Tibial nerve (tissue), 4 donors: ENCODE measurements at regions not wholly inside any gene's neighbourhood (a gene's known extent, or its start where the extent isn't known, plus 50 kb on each side); places are given as distances from the start of the nearest gene placed in this dataset.

Experiments used
- DNase-seq, 2 donors: peaks; one replicate each; pipeline ENCODE4 v3.0.0-alpha.2; 2019; ENCODE audit warnings: low spot score in 2 of 2
- H3K27ac ChIP-seq, 4 donors: fragments of 200-600 bp; sonication (generic) in 3 of 4; one replicate each; pipeline ENCODE4 v1.5.1; 2017 to 2019; ENCODE audit warnings: mild to moderate bottlenecking in 1 of 4
- H3K27me3 ChIP-seq, 2 donors: fragments of 200-600 bp; sonication (generic) in 1 of 2; one replicate each; pipeline versions ENCODE4 v1.5.1 to v1.6.0; 2017 to 2019
- H3K36me3 ChIP-seq, 3 donors: fragments of 200-600 bp; sonication (generic); one replicate each; pipeline ENCODE4 v1.5.1; 2018 to 2019
- H3K4me1 ChIP-seq, 4 donors: fragments of 200-600 bp; sonication (generic) in 3 of 4; one replicate each; pipeline ENCODE4 v1.5.1; 2017 to 2019
- H3K4me3 ChIP-seq, 4 donors: fragments of 200-600 bp; sonication (generic) in 3 of 4; one replicate each; pipeline ENCODE4 v1.5.1; 2017 to 2019; ENCODE audit warnings: mild to moderate bottlenecking in 1 of 4, moderate library complexity in 1 of 4
- H3K9me3 ChIP-seq, 4 donors: fragments of 200-600 bp; sonication (generic) in 3 of 4; one replicate each; pipeline ENCODE4 v1.5.1; 2017 to 2019
- EP300 ChIP-seq, 2 donors: sonication (generic); formaldehyde crosslinking; IDR thresholded peaks; one replicate each; pipeline ENCODE4 v1.6.1; 2017; ENCODE audit warnings: antibody characterized with exemption in 2 of 2, mild to moderate bottlenecking in 1 of 2
- POLR2A ChIP-seq, 2 donors: fragments of 450-650 bp; IDR thresholded peaks; one replicate each; pipeline ENCODE4 v1.6.1; 2017; ENCODE audit warnings: antibody characterized with exemption in 2 of 2, mild to moderate bottlenecking in 2 of 2, moderate library complexity in 2 of 2
- WGBS, 2 donors: methylation state at CpG; one replicate each; pipeline ENCODE4 v1.1.5; 2018; 5-methylcytosine and 5-hydroxymethylcytosine counted together
- TF ChIP-seq, protein P1 (sequence below), 5 experiments: fragments of 200-600 bp in 3 of 5; fragments of 450-650 bp in 2 of 5; sonication (generic) in 3 of 5; IDR thresholded peaks; one replicate each; pipeline ENCODE4 v1.5.1; 2016 to 2019; ENCODE audit warnings: antibody characterized with exemption in 5 of 5, mild to moderate bottlenecking in 3 of 5, moderate library complexity in 2 of 5

DNA sequence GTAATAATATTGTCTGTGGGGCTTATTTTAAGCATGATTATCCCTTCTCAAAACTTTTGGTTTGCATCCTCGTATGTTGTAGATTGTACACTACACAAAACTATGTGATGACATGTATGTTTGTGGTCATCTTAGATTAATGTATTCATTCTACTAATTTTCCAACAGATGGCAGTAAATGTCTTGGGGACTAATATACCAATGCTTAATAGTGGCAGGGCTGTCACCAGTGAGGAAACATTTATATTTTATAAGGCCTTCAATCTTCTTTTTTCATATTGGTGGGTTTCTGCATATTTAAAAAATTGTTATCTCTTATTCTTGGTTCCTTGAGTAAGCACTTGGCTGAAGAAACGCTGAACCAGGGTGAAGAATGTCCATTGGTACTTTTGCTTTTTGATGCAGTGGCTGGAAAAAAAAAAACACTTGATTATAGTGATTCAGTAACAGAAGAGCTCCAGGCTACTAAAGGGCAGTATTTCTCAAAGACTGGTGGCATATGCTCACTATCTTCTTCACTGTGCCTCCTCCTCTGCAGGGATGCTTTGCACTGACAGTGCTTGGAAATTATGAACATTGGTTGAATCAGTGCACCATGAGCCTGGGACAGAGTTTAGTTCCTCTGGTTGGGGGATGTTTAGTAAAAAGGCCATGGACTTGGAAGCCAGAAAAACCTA is 530.3 kb downstream of the RASEF start:
- WGBS, 2 donors: 19 to 26% methylated on average over 2 of the region's 2 CpGs
- Histone ChIP-seq H3K27ac (no peak overlapping the region), H3K4me3 (no peak overlapping the region), H3K9me3 (peaks cover 0 to 12% (median 4%) of the 10 kb centered on the region in 4 donors), H3K27me3 (no peaks in the 10 kb centered on the region), H3K4me1 (no peaks in the 10 kb centered on the region), H3K36me3 (no peaks in the 10 kb centered on the region)
- DNase-seq: no peak
- TF ChIP-seq, protein P1, sequence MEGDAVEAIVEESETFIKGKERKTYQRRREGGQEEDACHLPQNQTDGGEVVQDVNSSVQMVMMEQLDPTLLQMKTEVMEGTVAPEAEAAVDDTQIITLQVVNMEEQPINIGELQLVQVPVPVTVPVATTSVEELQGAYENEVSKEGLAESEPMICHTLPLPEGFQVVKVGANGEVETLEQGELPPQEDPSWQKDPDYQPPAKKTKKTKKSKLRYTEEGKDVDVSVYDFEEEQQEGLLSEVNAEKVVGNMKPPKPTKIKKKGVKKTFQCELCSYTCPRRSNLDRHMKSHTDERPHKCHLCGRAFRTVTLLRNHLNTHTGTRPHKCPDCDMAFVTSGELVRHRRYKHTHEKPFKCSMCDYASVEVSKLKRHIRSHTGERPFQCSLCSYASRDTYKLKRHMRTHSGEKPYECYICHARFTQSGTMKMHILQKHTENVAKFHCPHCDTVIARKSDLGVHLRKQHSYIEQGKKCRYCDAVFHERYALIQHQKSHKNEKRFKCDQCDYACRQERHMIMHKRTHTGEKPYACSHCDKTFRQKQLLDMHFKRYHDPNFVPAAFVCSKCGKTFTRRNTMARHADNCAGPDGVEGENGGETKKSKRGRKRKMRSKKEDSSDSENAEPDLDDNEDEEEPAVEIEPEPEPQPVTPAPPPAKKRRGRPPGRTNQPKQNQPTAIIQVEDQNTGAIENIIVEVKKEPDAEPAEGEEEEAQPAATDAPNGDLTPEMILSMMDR (IDR thresholded peaks at IDR 0.05): no peak
- TF ChIP-seq EP300 (IDR thresholded peaks at IDR 0.05) (no peak), POLR2A (IDR thresholded peaks at IDR 0.05) (no peak)

DNA sequence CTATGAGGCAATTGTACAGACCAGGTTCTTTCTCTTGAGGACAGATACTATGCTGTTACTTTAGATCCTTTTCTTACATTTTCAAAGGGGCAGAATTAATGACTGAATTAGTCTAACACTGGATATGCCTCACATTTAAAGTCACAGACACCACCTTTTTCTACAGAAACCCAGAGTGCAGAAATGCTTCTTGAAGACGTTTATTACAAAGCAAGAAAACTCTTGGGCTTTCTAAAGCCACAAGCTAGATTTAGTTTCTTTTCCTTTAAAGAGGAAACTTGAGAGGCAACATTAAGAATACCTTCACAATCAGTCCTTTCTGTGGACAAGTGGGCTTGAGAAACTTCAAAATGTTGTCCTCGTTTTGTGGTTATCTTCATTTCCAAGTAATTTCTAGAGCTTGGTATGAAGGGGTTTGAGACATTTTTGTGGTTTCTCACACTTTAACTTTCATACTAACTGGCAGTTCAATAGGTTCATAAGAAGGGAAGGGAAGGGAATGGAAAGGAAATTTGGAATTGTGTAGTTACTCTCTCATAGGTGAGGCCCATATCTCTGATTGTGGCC is 527.4 kb downstream of the RASEF start:
- H3K4me3 ChIP-seq: no peak overlapping the region
- no peak for TF ChIP-seq POLR2A (IDR thresholded peaks at IDR 0.05)
- TF ChIP-seq EP300 (IDR thresholded peaks at IDR 0.05): no peak
- TF ChIP-seq, protein P1 (IDR thresholded peaks at IDR 0.05): no peak
- H3K27me3 ChIP-seq: no peaks in the 10 kb centered on the region
- no peaks in the 10 kb centered on the region for H3K4me1 ChIP-seq
- no peaks in the 10 kb centered on the region for H3K9me3 ChIP-seq
- H3K36me3 ChIP-seq: no peaks in the 10 kb centered on the region
- DNase-seq: no peak
- H3K27ac ChIP-seq: no peak overlapping the region
- WGBS, 2 donors: 43 to 56% methylated on average over 2 of the region's 2 CpGs

DNA sequence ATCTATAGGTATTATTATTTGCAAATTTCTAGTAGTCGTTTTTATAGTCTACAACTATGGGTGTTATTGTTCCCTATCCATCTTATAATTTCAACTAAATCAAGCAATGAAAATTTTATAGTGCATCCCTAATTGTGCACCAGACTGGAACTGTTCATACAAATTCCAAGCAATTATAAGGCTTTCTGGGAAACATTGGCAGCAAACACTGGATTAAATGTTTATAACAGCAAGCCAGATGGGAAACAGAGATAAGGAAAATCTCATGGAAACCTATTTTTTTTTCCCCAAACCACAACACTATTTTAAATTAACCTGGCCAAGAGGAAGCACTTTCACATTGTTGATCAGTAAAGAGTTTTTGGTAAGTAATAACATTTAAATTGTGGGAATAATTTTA is 524.3 kb downstream of the RASEF start:
- Histone ChIP-seq H3K9me3 (no peaks in the 10 kb centered on the region), H3K36me3 (no peaks in the 10 kb centered on the region), H3K4me3 (no peak overlapping the region), H3K4me1 (no peaks in the 10 kb centered on the region), H3K27me3 (no peaks in the 10 kb centered on the region), H3K27ac (no peak overlapping the region)
- DNase-seq: no peak
- 33 to 55% methylated on average over 1 of the region's 1 CpG for WGBS, 2 donors
- TF ChIP-seq POLR2A (IDR thresholded peaks at IDR 0.05) (no peak), EP300 (IDR thresholded peaks at IDR 0.05) (no peak)
- TF ChIP-seq, protein P1 (IDR thresholded peaks at IDR 0.05): no peak

DNA sequence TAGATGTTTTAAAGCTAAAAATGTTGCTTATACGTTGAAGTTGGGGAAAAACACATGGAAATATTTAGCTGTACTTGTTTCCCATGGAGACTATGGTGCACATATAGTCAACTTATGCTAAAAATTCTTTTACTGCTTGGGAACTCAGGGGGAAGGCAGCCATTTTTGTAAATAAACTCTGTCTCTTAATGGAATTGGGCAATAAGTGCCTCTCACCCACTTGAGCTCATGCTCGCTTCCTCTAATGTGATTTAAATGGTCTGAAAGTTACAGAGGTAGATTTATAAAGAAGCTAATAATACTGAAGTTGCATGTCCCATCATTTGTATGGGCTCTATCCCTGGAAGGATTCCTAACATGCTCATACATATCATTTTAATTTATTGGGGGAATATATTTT is 523.8 kb downstream of the RASEF start:
- H3K36me3 ChIP-seq: no peaks in the 10 kb centered on the region
- WGBS, 2 donors: 79 to 88% methylated on average over 2 of the region's 2 CpGs
- H3K27me3 ChIP-seq: no peaks in the 10 kb centered on the region

More for the DNA sequence above, 523.8 kb downstream of the RASEF start:
- no peaks in the 10 kb centered on the region for H3K4me1 ChIP-seq
- H3K27ac ChIP-seq: no peak overlapping the region
- TF ChIP-seq POLR2A (IDR thresholded peaks at IDR 0.05) (no peak), EP300 (IDR thresholded peaks at IDR 0.05) (no peak)
- TF ChIP-seq, protein P1 (IDR thresholded peaks at IDR 0.05): no peak
- DNase-seq: no peak
- no peak overlapping the region for H3K4me3 ChIP-seq
- no peaks in the 10 kb centered on the region for H3K9me3 ChIP-seq
